HFFc6 (cell line): ENCODE measurements at regions not wholly inside any gene's neighbourhood (a gene's known extent, or its start where the extent isn't known, plus 50 kb on each side); places are given as distances from the start of the nearest gene placed in this dataset.

Experiments
- DNase-seq: peaks from one replicate; pipeline ENCODE4 v3.0.0-alpha.2; 2018
- H3K27ac Mint-ChIP-seq: 2 replicates; pipeline ENCODE4 v1.8.0; 2020; ENCODE audit warnings: mild to moderate bottlenecking, mixed read lengths
- H3K27me3 Mint-ChIP-seq: 2 replicates; pipeline ENCODE4 v1.8.0; 2021; ENCODE audit warnings: mild to moderate bottlenecking, moderate library complexity, mixed read lengths; ENCODE audit not compliant: insufficient read depth
- H3K36me3 Mint-ChIP-seq: 2 replicates; pipeline ENCODE4 v1.8.0; 2021; ENCODE audit warnings: low read depth, mixed read lengths
- H3K4me1 Mint-ChIP-seq: 2 replicates; pipeline ENCODE4 v1.8.0; 2020; ENCODE audit warnings: low read depth, mixed read lengths
- H3K4me3 Mint-ChIP-seq: 2 replicates; pipeline ENCODE4 v1.8.0; 2020; ENCODE audit warnings: mild to moderate bottlenecking, moderate library complexity, mixed read lengths
- H3K9me3 Mint-ChIP-seq: 2 replicates; pipeline ENCODE4 v1.8.0; 2020; ENCODE audit warnings: mild to moderate bottlenecking, mixed read lengths
- CTCF ChIP-seq: fragments of 200-600 bp; sonication (generic); IDR thresholded peaks from 2 replicates; pipeline ENCODE4 v1.5.0; 2021; ENCODE audit warnings: antibody characterized with exemption, mild to moderate bottlenecking

- Mint-ChIP-seq H3K36me3 (no peaks in the 10 kb centered on the region), H3K4me1 (peaks cover 26% of the 10 kb centered on the region), H3K27ac (no peak overlapping the region), H3K9me3 (no peaks in the 10 kb centered on the region), H3K27me3 (no peaks in the 10 kb centered on the region), H3K4me3 (no peak overlapping the region)
- DNase-seq: no peak
- TF ChIP-seq CTCF: no peak
Observed at GRCh38 chr5:92760550-92760949, 820.5 kb downstream of the NR2F1-AS1 start.

GRCh38 chr5:92758552-92758951 is 822.5 kb downstream of the NR2F1-AS1 start:
- peak overlapping the region; percentile 63 for H3K27ac Mint-ChIP-seq
- TF ChIP-seq CTCF: no peak
- H3K27me3 Mint-ChIP-seq: no peaks in the 10 kb centered on the region
- H3K36me3 Mint-ChIP-seq: no peaks in the 10 kb centered on the region
- 0 out of 2 replicates have a peak overlapping the region, but pooled peaks have one; percentile 46 for H3K4me3 Mint-ChIP-seq
- peak; percentile 59 for DNase-seq
- peaks cover 26% of the 10 kb centered on the region for H3K4me1 Mint-ChIP-seq
- no peaks in the 10 kb centered on the region for H3K9me3 Mint-ChIP-seq

GRCh38 chr5:92749943-92750342 is 831.1 kb downstream of the NR2F1-AS1 start:
- H3K9me3 Mint-ChIP-seq: no peaks in the 10 kb centered on the region
- H3K4me1 Mint-ChIP-seq: peaks cover 34% of the 10 kb centered on the region
- H3K27ac Mint-ChIP-seq: no peak overlapping the region

GRCh38 chr5:92748072-92748676 is 832.8 kb downstream of the NR2F1-AS1 start:
- no peaks in the 10 kb centered on the region for H3K9me3 Mint-ChIP-seq
- H3K27me3 Mint-ChIP-seq: no peaks in the 10 kb centered on the region
- H3K27ac Mint-ChIP-seq: no peak overlapping the region; the same call in 1 of the 2 replicates
- no peak for DNase-seq
- peaks cover 34% of the 10 kb centered on the region for H3K4me1 Mint-ChIP-seq
- H3K36me3 Mint-ChIP-seq: no peaks in the 10 kb centered on the region
- H3K4me3 Mint-ChIP-seq: no peak overlapping the region
- TF ChIP-seq CTCF: no peak

More at GRCh38 chr5:92749943-92750342, 831.1 kb downstream of the NR2F1-AS1 start:
- H3K36me3 Mint-ChIP-seq: no peaks in the 10 kb centered on the region
- no peaks in the 10 kb centered on the region for H3K27me3 Mint-ChIP-seq
- no peak for TF ChIP-seq CTCF
- peak; percentile 12 for DNase-seq
- H3K4me3 Mint-ChIP-seq: no peak overlapping the region

- Mint-ChIP-seq H3K36me3 (0 out of 2 replicates have a peak, but pooled peaks cover 2% of the 10 kb centered on the region), H3K27me3 (no peaks in the 10 kb centered on the region), H3K9me3 (peaks cover 6% of the 10 kb centered on the region; the same call in 1 of the 2 replicates), H3K27ac (no peak overlapping the region), H3K4me1 (peaks cover 9% of the 10 kb centered on the region; the same call in 1 of the 2 replicates), H3K4me3 (no peak overlapping the region)
- TF ChIP-seq CTCF: no peak
- no peak for DNase-seq
Observed at GRCh38 chr5:92741906-92742305, 839.1 kb downstream of the NR2F1-AS1 start.
